CD14-positive monocyte (primary cell): ENCODE measurements at regions not wholly inside any gene's neighbourhood (a gene's known extent, or its start where the extent isn't known, plus 50 kb on each side); places are given as distances from the start of the nearest gene placed in this dataset.

ENCODE experiments used
- DNase-seq, 3 donors: peaks; one replicate each; pipeline ENCODE4 v3.0.0-alpha.2; 2011 to 2022
- H2AFZ ChIP-seq: 2 replicates; pipeline ENCODE4 v1.6.0; 2012; ENCODE audit warnings: mild to moderate bottlenecking, low read depth, low read length, inconsistent platforms; ENCODE audit not compliant: insufficient read depth, poor library complexity, severe bottlenecking
- H3K27ac ChIP-seq, 2 donors: 1 replicate in 1 of 2; 2 replicates in 1 of 2; pipeline ENCODE4 v1.5.1; 2012 to 2013; ENCODE audit warnings: low read length in 2 of 2, control low read depth in 1 of 2, inconsistent platforms in 1 of 2, low read depth in 1 of 2, mild to moderate bottlenecking in 1 of 2
- H3K27me3 ChIP-seq, 2 donors: one replicate each; pipeline versions ENCODE4 v1.6.0 to v1.6.1; 2011 to 2013; ENCODE audit warnings: low read length in 2 of 2; ENCODE audit not compliant: control insufficient read depth in 2 of 2, insufficient read depth in 2 of 2
- H3K36me3 ChIP-seq, 2 donors: replicated peaks in 1 of 2; 1 replicate in 1 of 2; 2 replicates in 1 of 2; pipeline versions ENCODE4 v1.5.1 to v1.6.1; 2012 to 2013; ENCODE audit warnings: low read length in 2 of 2, control low read depth in 1 of 2, inconsistent platforms in 1 of 2, mild to moderate bottlenecking in 1 of 2; ENCODE audit not compliant: insufficient read depth in 2 of 2, control insufficient read depth in 1 of 2
- H3K4me1 ChIP-seq, 2 donors: 1 replicate in 1 of 2; 2 replicates in 1 of 2; pipeline versions ENCODE4 v1.5.1 to v1.6.1; 2012 to 2013; ENCODE audit warnings: low read length in 2 of 2, control low read depth in 1 of 2, inconsistent platforms in 1 of 2, mild to moderate bottlenecking in 1 of 2, moderate library complexity in 1 of 2; ENCODE audit not compliant: insufficient read depth in 2 of 2, control insufficient read depth in 1 of 2
- H3K4me2 ChIP-seq: replicated peaks from 2 replicates; pipeline ENCODE3; 2012; ENCODE audit warnings: low read length, moderate library complexity, mild to moderate bottlenecking; ENCODE audit not compliant: poor library complexity, severe bottlenecking; ENCODE audit errors: extremely low read depth
- H3K4me3 ChIP-seq, 3 experiments: fragments of 200-600 bp in 1 of 3; sonication (generic) in 1 of 3; replicated peaks in 1 of 3; 1 replicate in 2 of 3; 2 replicates in 1 of 3; pipeline ENCODE4 v1.5.1; 2011 to 2013; ENCODE audit warnings: low read length in 3 of 3, mild to moderate bottlenecking in 3 of 3, control low read depth in 2 of 3, low read depth in 2 of 3, inconsistent platforms in 1 of 3, moderate library complexity in 1 of 3
- H3K79me2 ChIP-seq: 2 replicates; pipeline ENCODE4 v1.6.0; 2012; ENCODE audit warnings: mild to moderate bottlenecking, control low read depth, inconsistent platforms, low read length, moderate library complexity; ENCODE audit not compliant: insufficient read depth
- H3K9ac ChIP-seq: 2 replicates; pipeline ENCODE4 v1.6.0; 2017; ENCODE audit warnings: low read length, mild to moderate bottlenecking; ENCODE audit not compliant: insufficient read depth, poor library complexity, severe bottlenecking
- H3K9me3 ChIP-seq, 2 donors: replicated peaks in 1 of 2; 1 replicate in 1 of 2; 2 replicates in 1 of 2; pipeline versions ENCODE4 v1.5.1 to v1.6.1; 2012 to 2013; ENCODE audit warnings: low read length in 2 of 2, control low read depth in 1 of 2; ENCODE audit not compliant: control insufficient read depth in 1 of 2, insufficient read depth in 1 of 2
- H4K20me1 ChIP-seq: 2 replicates; pipeline ENCODE4 v1.6.0; 2012; ENCODE audit warnings: mild to moderate bottlenecking, low read length, control low read depth, moderate library complexity; ENCODE audit not compliant: insufficient read depth
- H3K27ac Mint-ChIP-seq, 7 donors: one replicate each; pipeline ENCODE4 v1.8.0; 2020; ENCODE audit warnings: mild to moderate bottlenecking in 7 of 7, mixed read lengths in 7 of 7, moderate library complexity in 6 of 7, inconsistent platforms in 2 of 7
- H3K27me3 Mint-ChIP-seq, 3 donors: one replicate each; pipeline ENCODE4 v1.8.0; 2021 to 2022; ENCODE audit warnings: low read depth in 3 of 3, mild to moderate bottlenecking in 3 of 3, mixed read lengths in 3 of 3, moderate library complexity in 3 of 3, inconsistent platforms in 1 of 3
- H3K36me3 Mint-ChIP-seq, 2 donors: one replicate each; pipeline ENCODE4 v1.8.0; 2020; ENCODE audit warnings: mixed read lengths in 2 of 2, inconsistent platforms in 1 of 2, mild to moderate bottlenecking in 1 of 2
- H3K4me1 Mint-ChIP-seq: one replicate; pipeline ENCODE4 v1.8.0; 2020; ENCODE audit warnings: mild to moderate bottlenecking, mixed read lengths
- H3K4me3 Mint-ChIP-seq, 2 donors: one replicate each; pipeline ENCODE4 v1.8.0; 2020; ENCODE audit warnings: mild to moderate bottlenecking in 2 of 2, mixed read lengths in 2 of 2, moderate library complexity in 1 of 2
- H3K9me3 Mint-ChIP-seq, 7 donors: one replicate each; pipeline ENCODE4 v1.8.0; 2020 to 2022; ENCODE audit warnings: mixed read lengths in 7 of 7, mild to moderate bottlenecking in 6 of 7, moderate library complexity in 6 of 7, inconsistent platforms in 2 of 7
- WGBS: methylation state at CpG from one replicate; pipeline ENCODE4 v1.1.5; 2013; ENCODE audit warnings: missing lambda C conversion rate; ENCODE audit not compliant: insufficient coverage; 5-methylcytosine and 5-hydroxymethylcytosine counted together
- intact Hi-C, 2 donors: fragments of 100-400 bp; cut with micrococcal nuclease; formaldehyde crosslinking; loops; one replicate each; pipeline versions ENCODE4 v1.15.0 to v1.15.1; 2023
- TF ChIP-seq, protein P1 (sequence below): fragments of 200-600 bp; IDR thresholded peaks from one replicate; pipeline ENCODE4 v1.8.0; 2022; ENCODE audit warnings: antibody characterized with exemption, mild to moderate bottlenecking

DNA sequence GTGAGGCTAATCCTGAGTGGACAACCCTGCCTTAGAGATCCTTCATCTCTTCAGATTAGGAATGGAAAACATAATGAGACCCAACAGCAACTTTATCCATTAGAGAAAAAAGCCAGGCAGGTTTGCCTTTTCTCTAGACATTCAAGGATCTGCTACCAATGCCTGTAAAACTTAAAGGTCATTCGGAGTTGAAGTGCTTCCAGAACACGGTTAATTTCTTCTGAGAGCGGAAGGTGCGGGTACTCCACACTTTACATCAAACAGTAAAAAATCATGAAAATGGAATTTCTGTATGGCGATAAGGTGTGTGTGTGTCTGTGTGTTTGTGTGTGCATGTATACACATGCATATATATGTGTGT is 65.2 kb upstream of the PRKACB start:
- Mint-ChIP-seq H3K9me3 (no peaks in the 10 kb centered on the region), H3K27me3 (peaks cover 5 to 10% (median 9%) of the 10 kb centered on the region in 3 donors), H3K27ac (no peak overlapping the region), H3K4me1 (peaks cover 14% of the 10 kb centered on the region), H3K36me3 (no peaks in the 10 kb centered on the region), H3K4me3 (peak overlapping the region; percentile 85 to 91)
- peak overlapping the region; percentile 84 for H3K4me2 ChIP-seq
- peaks cover 0 to 5% of the 10 kb centered on the region in 2 donors for H3K27me3 ChIP-seq
- peak overlapping the region; percentile 49 for H3K9ac ChIP-seq
- peak overlapping the region in 2 of 3 experiments; percentile 67 to 86 for H3K4me3 ChIP-seq
- H4K20me1 ChIP-seq = no peaks in the 10 kb centered on the region
- TF ChIP-seq, protein P1, sequence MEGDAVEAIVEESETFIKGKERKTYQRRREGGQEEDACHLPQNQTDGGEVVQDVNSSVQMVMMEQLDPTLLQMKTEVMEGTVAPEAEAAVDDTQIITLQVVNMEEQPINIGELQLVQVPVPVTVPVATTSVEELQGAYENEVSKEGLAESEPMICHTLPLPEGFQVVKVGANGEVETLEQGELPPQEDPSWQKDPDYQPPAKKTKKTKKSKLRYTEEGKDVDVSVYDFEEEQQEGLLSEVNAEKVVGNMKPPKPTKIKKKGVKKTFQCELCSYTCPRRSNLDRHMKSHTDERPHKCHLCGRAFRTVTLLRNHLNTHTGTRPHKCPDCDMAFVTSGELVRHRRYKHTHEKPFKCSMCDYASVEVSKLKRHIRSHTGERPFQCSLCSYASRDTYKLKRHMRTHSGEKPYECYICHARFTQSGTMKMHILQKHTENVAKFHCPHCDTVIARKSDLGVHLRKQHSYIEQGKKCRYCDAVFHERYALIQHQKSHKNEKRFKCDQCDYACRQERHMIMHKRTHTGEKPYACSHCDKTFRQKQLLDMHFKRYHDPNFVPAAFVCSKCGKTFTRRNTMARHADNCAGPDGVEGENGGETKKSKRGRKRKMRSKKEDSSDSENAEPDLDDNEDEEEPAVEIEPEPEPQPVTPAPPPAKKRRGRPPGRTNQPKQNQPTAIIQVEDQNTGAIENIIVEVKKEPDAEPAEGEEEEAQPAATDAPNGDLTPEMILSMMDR = no peak
- H3K79me2 ChIP-seq = no peaks in the 10 kb centered on the region
- DNase-seq = no peak
- H3K4me1 ChIP-seq = peaks cover 7 to 15% of the 10 kb centered on the region in 2 donors
- WGBS = no CpG with 5 or more reads among the region's 5 CpGs
- intact Hi-C loops = no loop called here
- no peaks in the 10 kb centered on the region for H3K9me3 ChIP-seq
- H3K27ac ChIP-seq = no peak overlapping the region
- no peaks in the 10 kb centered on the region for H3K36me3 ChIP-seq
- H2AFZ ChIP-seq = peak overlapping the region; percentile 89

DNA sequence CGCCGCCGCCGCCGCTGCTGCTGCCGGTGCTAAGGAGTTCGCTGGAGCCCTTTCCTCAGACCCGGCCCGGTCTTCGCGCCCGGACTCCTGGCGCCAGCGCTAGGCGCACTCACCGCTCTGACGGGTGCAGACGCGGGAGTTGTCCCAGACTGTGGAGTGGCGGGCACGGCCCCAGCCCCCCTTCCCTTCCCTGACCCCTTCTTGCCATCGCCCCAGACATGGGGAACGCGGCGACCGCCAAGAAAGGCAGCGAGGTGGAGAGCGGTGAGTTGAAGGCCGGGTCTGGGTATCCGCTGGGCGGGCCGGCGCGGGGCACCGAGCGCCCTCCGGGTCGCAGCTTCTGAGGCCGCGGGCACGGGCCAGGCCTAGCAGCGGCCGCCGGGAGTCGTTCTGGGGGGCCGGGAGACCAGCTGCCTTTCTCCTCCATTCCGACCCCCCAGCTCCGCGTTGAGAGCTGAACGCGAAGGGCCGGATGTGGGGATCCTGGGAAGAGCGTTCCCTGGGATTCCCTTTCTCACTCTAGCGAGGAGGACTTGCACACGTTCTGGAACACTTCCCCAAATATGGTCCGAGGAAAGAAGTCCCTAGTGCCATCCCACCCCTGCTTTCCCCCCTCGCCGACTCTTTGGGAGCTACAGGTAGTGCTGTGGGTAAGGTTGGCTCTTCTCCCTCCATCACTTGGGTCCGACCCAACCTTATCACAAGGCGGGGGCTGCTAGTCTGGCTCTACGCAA is 65.8 kb upstream of the PRKACB start:
- Histone ChIP-seq H3K4me1 (peaks cover 7 to 15% of the 10 kb centered on the region in 2 donors), H3K9ac (peak overlapping the region; percentile 49), H3K4me2 (peak overlapping the region; percentile 84), H3K36me3 (no peaks in the 10 kb centered on the region), H2AFZ (peak overlapping the region; percentile 89), H3K79me2 (no peaks in the 10 kb centered on the region), H3K27ac (no peak overlapping the region), H4K20me1 (no peaks in the 10 kb centered on the region), H3K4me3 (peak overlapping the region; percentile 52 to 86 (median 67)), H3K9me3 (no peaks in the 10 kb centered on the region), H3K27me3 (peaks cover 0 to 5% of the 10 kb centered on the region in 2 donors)
- TF ChIP-seq, protein P1 = no peak
- intact Hi-C loops = no loop called here
- H3K4me3 Mint-ChIP-seq = peak overlapping the region; percentile 85 to 91
- H3K27me3 Mint-ChIP-seq = peaks cover 5 to 10% (median 9%) of the 10 kb centered on the region in 3 donors
- under 1% methylated on average over 46 of the region's 61 CpGs for WGBS
- no peaks in the 10 kb centered on the region for H3K36me3 Mint-ChIP-seq
- peak overlapping the region in 2 of 7 donors; percentile 40 to 70 for H3K27ac Mint-ChIP-seq
- DNase-seq = no peak
- peaks cover 14% of the 10 kb centered on the region for H3K4me1 Mint-ChIP-seq
- H3K9me3 Mint-ChIP-seq = no peaks in the 10 kb centered on the region
